ENCODE measurements at regions not wholly inside any gene's neighbourhood (a gene's known extent, or its start where the extent isn't known, plus 50 kb on each side); places are given as distances from the start of the nearest gene placed in this dataset.

- 70 to 96% methylated on average over 6 of the region's 6 CpGs for WGBS, 2 donors
- no peaks in the 10 kb centered on the region for H3K36me3 ChIP-seq
- no peaks in the 10 kb centered on the region for H3K27me3 ChIP-seq
- TF ChIP-seq EP300 (IDR thresholded peaks at IDR 0.05) (no peak), POLR2AphosphoS5 (IDR thresholded peaks at IDR 0.05) (no peak), POLR2A (IDR thresholded peaks at IDR 0.05) (no peak), CTCF (IDR thresholded peaks at IDR 0.05) (no peak)
- DNase-seq, result peak in 1 of 2 donors; percentile 58
- no peaks in the 10 kb centered on the region for H3K4me1 ChIP-seq
- H3K27ac ChIP-seq, result no peak overlapping the region
- no peak for ATAC-seq (ENCODE audit: low FRiP score in 2 of 2)
- H3K4me3 ChIP-seq, result no peak overlapping the region
- no peaks in the 10 kb centered on the region for H3K9me3 ChIP-seq
Measured at GRCh38 chr10:130559547-130559880, 423.3 kb downstream of the GLRX3 start.

GRCh38 chr10:130560116-130560515 lies 423.9 kb downstream of the GLRX3 start:
- TF ChIP-seq CTCF (IDR thresholded peaks at IDR 0.05) (no peak), POLR2AphosphoS5 (IDR thresholded peaks at IDR 0.05) (no peak), EP300 (IDR thresholded peaks at IDR 0.05) (no peak), POLR2A (IDR thresholded peaks at IDR 0.05) (no peak)
- DNase-seq, result no peak
- H3K4me3 ChIP-seq, result no peak overlapping the region
- no peaks in the 10 kb centered on the region for H3K4me1 ChIP-seq
- no peak for ATAC-seq (ENCODE audit: low FRiP score in 2 of 2)
- H3K27ac ChIP-seq, result no peak overlapping the region
- 80 to 91% methylated on average over 7 to 12 of the region's 12 CpGs for WGBS, 2 donors
- H3K27me3 ChIP-seq, result no peaks in the 10 kb centered on the region
- no peaks in the 10 kb centered on the region for H3K36me3 ChIP-seq
- no peaks in the 10 kb centered on the region for H3K9me3 ChIP-seq

GRCh38 chr10:130560573-130560972 lies 424.4 kb downstream of the GLRX3 start:
- whole genome bisulfite sequencing, 2 donors, result 71 to 93% methylated on average over 1 to 8 of the region's 8 CpGs
- Histone ChIP-seq H3K36me3 (no peaks in the 10 kb centered on the region), H3K4me1 (no peaks in the 10 kb centered on the region), H3K27me3 (no peaks in the 10 kb centered on the region), H3K27ac (no peak overlapping the region), H3K9me3 (no peaks in the 10 kb centered on the region), H3K4me3 (no peak overlapping the region)
- DNase-seq, result peak in 1 of 2 donors; percentile 34
- peak in 1 of 2 donors; percentile 12 for ATAC-seq (ENCODE audit: low FRiP score in 2 of 2)
- TF ChIP-seq POLR2A (IDR thresholded peaks at IDR 0.05) (no peak), EP300 (IDR thresholded peaks at IDR 0.05) (no peak), CTCF (IDR thresholded peaks at IDR 0.05) (no peak), POLR2AphosphoS5 (IDR thresholded peaks at IDR 0.05) (no peak)

- TF ChIP-seq POLR2A (IDR thresholded peaks at IDR 0.05), result no peak
- no peak for TF ChIP-seq POLR2AphosphoS5 (IDR thresholded peaks at IDR 0.05)
- TF ChIP-seq EP300 (IDR thresholded peaks at IDR 0.05), result no peak
- TF ChIP-seq CTCF (IDR thresholded peaks at IDR 0.05), result no peak
- H3K36me3 ChIP-seq, result no peaks in the 10 kb centered on the region
- H3K27ac ChIP-seq, result no peak overlapping the region
- H3K9me3 ChIP-seq, result no peaks in the 10 kb centered on the region
- ATAC-seq (ENCODE audit: low FRiP score in 2 of 2) (no peak), DNase-seq (no peak)
- H3K4me1 ChIP-seq, result no peaks in the 10 kb centered on the region
- no peak overlapping the region for H3K4me3 ChIP-seq
- H3K27me3 ChIP-seq, result no peaks in the 10 kb centered on the region
- 75% methylated on average over 1 of the region's 1 CpG; no CpG with 5 or more reads in 1 of the 2 donors for WGBS, 2 donors
Measured at GRCh38 chr10:130561681-130562080, 425.5 kb downstream of the GLRX3 start.

- H3K4me3 ChIP-seq, result no peak overlapping the region
- no peak for ATAC-seq (ENCODE audit: low FRiP score in 2 of 2)
- TF ChIP-seq POLR2AphosphoS5 (IDR thresholded peaks at IDR 0.05), result no peak
- no peak for TF ChIP-seq EP300 (IDR thresholded peaks at IDR 0.05)
- TF ChIP-seq POLR2A (IDR thresholded peaks at IDR 0.05), result no peak
- TF ChIP-seq CTCF (IDR thresholded peaks at IDR 0.05), result no peak
- H3K27me3 ChIP-seq, result no peaks in the 10 kb centered on the region
- WGBS, 2 donors, result 80 to 86% methylated on average over 12 of the region's 12 CpGs
- no peak for DNase-seq
- no peaks in the 10 kb centered on the region for H3K36me3 ChIP-seq
- H3K27ac ChIP-seq, result no peak overlapping the region
- H3K9me3 ChIP-seq, result no peaks in the 10 kb centered on the region
- H3K4me1 ChIP-seq, result no peaks in the 10 kb centered on the region
Measured at GRCh38 chr10:130567011-130567410, 430.8 kb downstream of the GLRX3 start.
